A673 (cell line): ENCODE measurements at regions not wholly inside any gene's neighbourhood (a gene's known extent, or its start where the extent isn't known, plus 50 kb on each side); places are given as distances from the start of the nearest gene placed in this dataset.

ENCODE experiments used
- BruUV-seq: library from RNA; stranded (reverse); fragments of 400-500 nt; replicated peaks from 2 replicates; lab custom pipeline; 2021; lab: Mats Ljungman, UMichigan
- CTCF ChIA-PET: fragments of 300-600 bp; sonication (Branson Sonifier 250); formaldehyde crosslinking; loops from one replicate; lab custom pipeline; 2022; ENCODE audit warnings: antibody characterized with exemption; lab: Charles Lee
- POLR2A ChIA-PET: fragments of 300-600 bp; sonication (Branson Sonifier 250); formaldehyde crosslinking; loops from one replicate; lab custom pipeline; 2022; ENCODE audit warnings: antibody characterized with exemption; ENCODE audit not compliant: low non-redundant PET; lab: Charles Lee
- DNase-seq: peaks from one replicate; pipeline ENCODE4 v3.0.0-alpha.2; 2015; ENCODE audit warnings: low spot score
- H3K27ac ChIP-seq: fragments of 200-600 bp; sonication (generic); 2 replicates; pipeline ENCODE4 v1.5.1; 2016; ENCODE audit warnings: mixed run types, low read depth, mild to moderate bottlenecking, mixed read lengths, antibody characterized with exemption, low read length; ENCODE audit not compliant: poor library complexity, severe bottlenecking
- H3K27me3 ChIP-seq: fragments of 200-600 bp; sonication (generic); replicated peaks from 2 replicates; pipeline ENCODE4 v1.6.1; 2017; ENCODE audit warnings: mixed run types, low read depth, mild to moderate bottlenecking, mixed read lengths, antibody characterized with exemption, low read length; ENCODE audit not compliant: insufficient read depth, poor library complexity
- H3K36me3 ChIP-seq: fragments of 200-600 bp; sonication (generic); 2 replicates; pipeline ENCODE4 v1.6.1; 2016; ENCODE audit warnings: mixed run types, mild to moderate bottlenecking, mixed read lengths, antibody characterized with exemption, low read length; ENCODE audit not compliant: insufficient read depth, poor library complexity, severe bottlenecking
- H3K4me1 ChIP-seq: fragments of 200-600 bp; sonication (generic); 2 replicates; pipeline ENCODE4 v1.6.1; 2017; ENCODE audit warnings: mixed run types, mild to moderate bottlenecking, mixed read lengths, antibody characterized with exemption, low read length; ENCODE audit not compliant: insufficient read depth, poor library complexity, severe bottlenecking
- H3K4me3 ChIP-seq: fragments of 200-600 bp; sonication (generic); 2 replicates; pipeline ENCODE4 v1.5.1; 2016; ENCODE audit warnings: low read depth, mixed run types, mild to moderate bottlenecking, mixed read lengths, low read length; ENCODE audit not compliant: poor library complexity, severe bottlenecking
- H3K9me3 ChIP-seq: fragments of 200-600 bp; sonication (generic); 2 replicates; pipeline ENCODE4 v1.6.1; 2016; ENCODE audit warnings: mixed run types, low read depth, mild to moderate bottlenecking, mixed read lengths, antibody characterized with exemption, low read length; ENCODE audit not compliant: poor library complexity, severe bottlenecking
- CTCF ChIP-seq: fragments of 300-800, 200-600 bp; sonication (generic); conservative IDR thresholded peaks from 2 replicates; pipeline ENCODE4 v1.5.1; 2017; ENCODE audit warnings: low read depth, mild to moderate bottlenecking, antibody characterized with exemption, low read length, moderate library complexity, mixed read lengths
- EZH2 ChIP-seq: fragments of 200-600 bp; sonication (generic); IDR thresholded peaks from 2 replicates; pipeline ENCODE4 v1.6.1; 2017; ENCODE audit warnings: borderline replicate concordance, low read depth, mild to moderate bottlenecking, mixed read lengths, antibody characterized with exemption, low read length; ENCODE audit not compliant: poor library complexity, severe bottlenecking
- intact Hi-C: fragments of 100-400 bp; cut with micrococcal nuclease; formaldehyde crosslinking; loops from one replicate; pipeline ENCODE4 v1.10.0; 2022; ENCODE audit not compliant: unreplicated experiment

GRCh38 chr12:84648425-84648824 is 264.2 kb downstream of the SLC6A15 start:
- Histone ChIP-seq H3K27ac (no peak overlapping the region), H3K36me3 (no peaks in the 10 kb centered on the region), H3K4me1 (no peaks in the 10 kb centered on the region), H3K4me3 (no peak overlapping the region), H3K9me3 (no peaks in the 10 kb centered on the region), H3K27me3 (no peaks in the 10 kb centered on the region)
- no TSS peak for BruUV-seq
- POLR2A ChIA-PET: no interaction called here
- no peak for TF ChIP-seq EZH2
- TF ChIP-seq CTCF: no peak
- CTCF ChIA-PET: no interaction called here
- no peak for DNase-seq
- intact Hi-C loops: no loop called here

GRCh38 chr12:84644908-84645307 is 267.7 kb downstream of the SLC6A15 start:
- intact Hi-C loops: no loop called here
- no peaks in the 10 kb centered on the region for H3K27me3 ChIP-seq
- no peaks in the 10 kb centered on the region for H3K9me3 ChIP-seq
- H3K4me3 ChIP-seq: no peak overlapping the region
- no peaks in the 10 kb centered on the region for H3K36me3 ChIP-seq
- BruUV-seq: no TSS peak
- TF ChIP-seq EZH2 (no peak), CTCF (no peak)
- H3K4me1 ChIP-seq: peaks cover 6% of the 10 kb centered on the region
- no peak overlapping the region for H3K27ac ChIP-seq
- ChIA-PET POLR2A (no interaction called here), CTCF (no interaction called here)
- no peak for DNase-seq

GRCh38 chr12:84643993-84644392 is 268.6 kb downstream of the SLC6A15 start:
- ChIA-PET CTCF (no interaction called here), POLR2A (no interaction called here)
- H3K4me3 ChIP-seq: no peak overlapping the region
- no TSS peak for BruUV-seq
- intact Hi-C loops: no loop called here
- H3K9me3 ChIP-seq: no peaks in the 10 kb centered on the region
- DNase-seq: no peak
- TF ChIP-seq EZH2: no peak
- no peak for TF ChIP-seq CTCF
- no peaks in the 10 kb centered on the region for H3K27me3 ChIP-seq
- no peak overlapping the region for H3K27ac ChIP-seq
- H3K4me1 ChIP-seq: peaks cover 6% of the 10 kb centered on the region
- no peaks in the 10 kb centered on the region for H3K36me3 ChIP-seq
